ENCODE measurements at regions not wholly inside any gene's neighbourhood (a gene's known extent, or its start where the extent isn't known, plus 50 kb on each side); places are given as distances from the start of the nearest gene placed in this dataset.
"Not testable (repeated sequence)": the region's sequence is repeated elsewhere in the genome, so short reads cannot be mapped to it uniquely, and the experiment has no call there.

DNA sequence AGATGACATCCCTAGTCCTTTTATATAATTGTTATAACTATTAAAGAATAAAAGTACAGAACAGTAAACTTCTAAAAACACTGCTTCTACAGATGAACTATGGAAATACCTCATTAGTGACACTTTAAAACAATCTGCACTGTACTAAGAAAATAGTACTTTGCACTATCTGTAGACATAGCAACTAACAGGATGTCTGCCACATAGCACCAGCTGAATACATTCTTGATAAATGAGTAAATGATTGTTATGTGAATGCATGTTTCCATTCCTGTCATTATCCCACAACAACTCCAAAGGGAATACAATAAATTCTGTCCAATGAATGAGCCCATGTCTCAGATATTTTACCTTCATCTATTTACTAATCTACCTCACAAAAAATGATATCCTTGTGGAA lies 115.3 kb upstream of the SLC35G4 start:
- in situ Hi-C loops (cut with MboI; ENCODE audit: low pct_unique_long_range_greater_than_20kb, low sequenced_read_pairs, unreplicated experiment) = no loop called here
- TF ChIP-seq, protein P1, sequence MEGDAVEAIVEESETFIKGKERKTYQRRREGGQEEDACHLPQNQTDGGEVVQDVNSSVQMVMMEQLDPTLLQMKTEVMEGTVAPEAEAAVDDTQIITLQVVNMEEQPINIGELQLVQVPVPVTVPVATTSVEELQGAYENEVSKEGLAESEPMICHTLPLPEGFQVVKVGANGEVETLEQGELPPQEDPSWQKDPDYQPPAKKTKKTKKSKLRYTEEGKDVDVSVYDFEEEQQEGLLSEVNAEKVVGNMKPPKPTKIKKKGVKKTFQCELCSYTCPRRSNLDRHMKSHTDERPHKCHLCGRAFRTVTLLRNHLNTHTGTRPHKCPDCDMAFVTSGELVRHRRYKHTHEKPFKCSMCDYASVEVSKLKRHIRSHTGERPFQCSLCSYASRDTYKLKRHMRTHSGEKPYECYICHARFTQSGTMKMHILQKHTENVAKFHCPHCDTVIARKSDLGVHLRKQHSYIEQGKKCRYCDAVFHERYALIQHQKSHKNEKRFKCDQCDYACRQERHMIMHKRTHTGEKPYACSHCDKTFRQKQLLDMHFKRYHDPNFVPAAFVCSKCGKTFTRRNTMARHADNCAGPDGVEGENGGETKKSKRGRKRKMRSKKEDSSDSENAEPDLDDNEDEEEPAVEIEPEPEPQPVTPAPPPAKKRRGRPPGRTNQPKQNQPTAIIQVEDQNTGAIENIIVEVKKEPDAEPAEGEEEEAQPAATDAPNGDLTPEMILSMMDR (IDR thresholded peaks at IDR 0.05; ENCODE audit: extremely low read depth, insufficient read depth, missing control alignments) = no peak
- no peak for DNase-seq (ENCODE audit: low spot score)

DNA sequence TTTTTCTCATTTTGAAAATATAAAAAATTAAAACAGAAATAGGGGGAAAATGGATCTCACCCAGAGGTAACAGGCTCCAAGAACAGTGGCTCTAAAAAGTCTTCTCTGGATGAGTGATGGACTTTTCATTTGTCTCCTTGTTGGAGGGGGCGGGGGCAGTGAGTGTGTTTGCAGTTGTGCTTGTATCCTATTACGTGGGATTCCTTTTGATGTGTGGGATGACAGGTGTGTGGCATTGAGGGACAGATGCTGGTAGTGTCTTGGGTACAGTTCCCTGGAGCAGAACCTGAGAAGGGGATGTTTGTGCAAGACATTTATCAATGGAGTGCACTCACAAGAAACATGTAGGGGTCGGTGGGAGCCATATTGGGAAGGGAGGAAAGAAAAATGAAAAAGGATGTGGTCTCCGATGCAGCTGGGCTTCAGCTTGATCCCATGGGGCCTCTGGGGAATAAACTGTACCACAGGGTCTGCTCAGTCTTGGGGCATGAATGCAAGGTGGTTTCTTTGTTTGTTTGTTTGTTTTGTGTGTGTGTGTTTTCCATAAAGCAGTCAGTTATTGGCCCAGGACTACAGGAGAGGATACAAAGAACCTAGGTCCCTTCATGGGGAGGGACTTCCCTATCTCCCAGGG lies 120.0 kb upstream of the SLC35G4 start:
- in situ Hi-C loops (cut with MboI; ENCODE audit: low pct_unique_long_range_greater_than_20kb, low sequenced_read_pairs, unreplicated experiment) = no loop called here
- DNase-seq (ENCODE audit: low spot score) = no peak
- TF ChIP-seq, protein P1 (IDR thresholded peaks at IDR 0.05; ENCODE audit: extremely low read depth, insufficient read depth, missing control alignments) = no peak

DNA sequence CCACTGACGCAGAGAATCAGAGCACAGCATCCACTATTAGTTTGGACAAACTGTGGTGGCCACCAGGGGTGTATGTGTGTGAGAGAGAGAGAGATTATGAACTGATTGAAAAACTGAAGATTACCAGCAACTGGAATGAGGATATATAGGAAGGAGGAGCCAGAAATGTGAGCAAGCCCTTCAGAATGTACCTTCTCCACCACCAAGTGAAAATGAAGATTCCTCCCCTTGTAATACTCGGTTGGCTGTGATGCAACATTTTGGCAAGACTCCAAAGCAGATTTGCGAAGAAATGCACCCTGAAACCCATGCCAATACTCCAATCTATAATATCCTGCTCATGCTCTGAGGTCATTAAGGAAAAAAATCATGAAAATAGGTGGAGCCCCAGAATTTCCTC lies 121.2 kb upstream of the SLC35G4 start:
- DNase-seq (ENCODE audit: low spot score) = no peak
- in situ Hi-C loops (cut with MboI; ENCODE audit: low pct_unique_long_range_greater_than_20kb, low sequenced_read_pairs, unreplicated experiment) = no loop called here
- TF ChIP-seq, protein P1 (IDR thresholded peaks at IDR 0.05; ENCODE audit: extremely low read depth, insufficient read depth, missing control alignments) = no peak

DNA sequence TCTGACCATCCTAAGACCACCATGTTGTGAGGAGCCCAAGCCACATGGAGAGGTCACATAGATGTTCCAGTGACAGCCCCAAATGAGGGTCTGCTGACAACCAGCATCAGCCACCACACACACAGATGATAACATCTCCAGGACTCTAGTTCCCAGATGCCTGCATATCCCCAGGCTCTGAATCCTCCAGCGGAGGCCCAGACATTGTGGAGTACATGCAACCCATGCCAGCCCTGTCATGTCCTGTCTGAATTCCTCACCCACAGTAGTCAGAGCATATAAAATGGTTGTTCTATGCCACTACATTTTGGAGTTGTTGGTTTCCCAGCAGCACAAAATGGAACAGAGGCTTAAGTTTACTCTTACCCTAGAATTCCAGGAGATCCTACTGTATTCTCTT lies 122.0 kb upstream of the SLC35G4 start:
- TF ChIP-seq, protein P1 (IDR thresholded peaks at IDR 0.05; ENCODE audit: extremely low read depth, insufficient read depth, missing control alignments) = no peak
- in situ Hi-C loops (cut with MboI; ENCODE audit: low pct_unique_long_range_greater_than_20kb, low sequenced_read_pairs, unreplicated experiment) = no loop called here
- no peak for DNase-seq (ENCODE audit: low spot score)

DNA sequence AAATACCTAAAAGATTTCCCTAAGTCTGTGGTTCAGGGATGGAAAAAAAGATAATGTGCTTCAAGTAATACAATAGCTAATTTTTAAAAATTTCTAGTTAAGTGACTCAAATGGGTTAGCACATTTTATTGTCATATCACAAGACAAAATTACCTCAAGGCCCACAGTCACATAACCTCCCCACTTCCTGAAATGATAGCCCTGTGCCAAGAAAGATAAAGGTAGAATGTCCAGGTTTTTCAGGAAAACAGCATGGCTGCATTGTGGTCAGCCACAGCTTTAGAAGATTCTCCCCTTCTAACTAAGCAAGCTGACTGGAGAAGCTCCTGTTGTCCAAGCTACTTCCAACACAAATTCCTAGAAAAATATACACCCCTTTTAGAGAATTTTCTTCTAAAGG lies 127.1 kb upstream of the SLC35G4 start:
- no peak for DNase-seq (ENCODE audit: low spot score)
- TF ChIP-seq, protein P1 (IDR thresholded peaks at IDR 0.05; ENCODE audit: extremely low read depth, insufficient read depth, missing control alignments) = no peak
- in situ Hi-C loops (cut with MboI; ENCODE audit: low pct_unique_long_range_greater_than_20kb, low sequenced_read_pairs, unreplicated experiment) = no loop called here

DNA sequence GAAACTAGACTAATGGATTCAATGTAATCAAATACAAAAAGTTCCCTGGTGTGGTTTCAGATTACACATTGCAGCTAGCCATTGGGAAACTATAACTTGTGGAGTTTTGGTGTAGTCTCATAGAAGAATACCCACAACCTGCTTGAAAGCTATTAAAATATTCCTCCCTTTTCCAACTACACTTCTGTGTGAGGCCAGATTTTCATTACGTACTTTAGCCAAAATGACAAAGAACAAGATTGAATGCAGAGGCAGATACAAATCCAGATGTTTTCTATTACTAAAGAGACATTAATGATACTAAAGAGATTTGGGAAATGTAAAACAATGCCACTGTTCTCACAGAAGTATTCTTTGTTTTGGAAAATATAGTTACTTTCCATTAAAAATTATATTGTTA lies 128.7 kb upstream of the SLC35G4 start:
- DNase-seq (ENCODE audit: low spot score) = no peak
- in situ Hi-C loops (cut with MboI; ENCODE audit: low pct_unique_long_range_greater_than_20kb, low sequenced_read_pairs, unreplicated experiment) = no loop called here
- TF ChIP-seq, protein P1 (IDR thresholded peaks at IDR 0.05; ENCODE audit: extremely low read depth, insufficient read depth, missing control alignments) = no peak

DNA sequence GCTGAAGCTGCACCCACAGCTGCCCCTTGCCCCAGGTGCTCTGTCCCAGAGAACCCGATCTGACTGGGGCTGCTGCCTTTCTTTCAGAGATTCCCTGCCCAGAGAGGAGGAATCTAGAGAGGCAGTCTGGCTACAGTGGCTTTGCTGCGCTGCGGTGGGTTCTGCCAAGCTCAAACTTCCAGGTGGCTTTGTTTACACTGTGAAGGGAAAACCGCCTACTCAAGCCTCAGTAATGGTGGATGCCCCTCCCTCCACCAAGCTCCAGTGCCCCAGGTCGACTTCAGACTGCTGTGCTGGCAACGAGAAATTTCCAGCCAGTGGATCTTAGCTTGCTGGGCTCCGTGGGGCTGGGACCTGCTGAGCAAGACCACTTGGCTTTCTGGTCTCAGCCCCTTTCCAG lies 130.4 kb upstream of the SLC35G4 start:
- in situ Hi-C loops (cut with MboI; ENCODE audit: low pct_unique_long_range_greater_than_20kb, low sequenced_read_pairs, unreplicated experiment); DNase-seq (ENCODE audit: low spot score): not testable (repeated sequence)

Measured in GM13977 (cell line).